Natural killer cell treated with Interleukin-12 subunit alpha and Interleukin-12 subunit beta and Interleukin-15 and Interleukin-18, amount 100 ng/mL, for 72 hours (primary cell): ENCODE measurements at regions not wholly inside any gene's neighbourhood (a gene's known extent, or its start where the extent isn't known, plus 50 kb on each side); places are given as distances from the start of the nearest gene placed in this dataset.

Experiments
- ATAC-seq, 2 donors: fragments of 150-1000 bp; cut with Tn5 transposase in 1 of 2; sonication (Bioruptor Pico), chemical (Tn5 transposase) in 1 of 2; 2 replicates each; pipeline ENCODE4 v1.10.0; 2021
- DNase-seq: peaks from one replicate; pipeline ENCODE4 v3.0.0; 2022; ENCODE audit warnings: low spot score
- H3K27ac Mint-ChIP-seq, 2 donors: 1 replicate in 1 of 2; 2 replicates in 1 of 2; pipeline ENCODE4 v1.8.0; 2022; ENCODE audit warnings: mixed read lengths in 2 of 2, mild to moderate bottlenecking in 1 of 2, moderate library complexity in 1 of 2
- H3K27me3 Mint-ChIP-seq, 2 donors: 1 replicate in 1 of 2; 2 replicates in 1 of 2; pipeline ENCODE4 v1.8.0; 2022; ENCODE audit warnings: mixed read lengths in 2 of 2
- H3K36me3 Mint-ChIP-seq: one replicate; pipeline ENCODE4 v1.8.0; 2022; ENCODE audit warnings: mixed read lengths
- H3K4me1 Mint-ChIP-seq, 2 donors: 1 replicate in 1 of 2; 2 replicates in 1 of 2; pipeline ENCODE4 v1.8.0; 2022; ENCODE audit warnings: low read depth in 2 of 2, mixed read lengths in 2 of 2, mild to moderate bottlenecking in 1 of 2
- H3K4me3 Mint-ChIP-seq: one replicate; pipeline ENCODE4 v1.8.0; 2022; ENCODE audit warnings: mixed read lengths
- H3K9me3 Mint-ChIP-seq: 2 replicates; pipeline ENCODE4 v1.8.0; 2022; ENCODE audit warnings: mixed read lengths

DNA sequence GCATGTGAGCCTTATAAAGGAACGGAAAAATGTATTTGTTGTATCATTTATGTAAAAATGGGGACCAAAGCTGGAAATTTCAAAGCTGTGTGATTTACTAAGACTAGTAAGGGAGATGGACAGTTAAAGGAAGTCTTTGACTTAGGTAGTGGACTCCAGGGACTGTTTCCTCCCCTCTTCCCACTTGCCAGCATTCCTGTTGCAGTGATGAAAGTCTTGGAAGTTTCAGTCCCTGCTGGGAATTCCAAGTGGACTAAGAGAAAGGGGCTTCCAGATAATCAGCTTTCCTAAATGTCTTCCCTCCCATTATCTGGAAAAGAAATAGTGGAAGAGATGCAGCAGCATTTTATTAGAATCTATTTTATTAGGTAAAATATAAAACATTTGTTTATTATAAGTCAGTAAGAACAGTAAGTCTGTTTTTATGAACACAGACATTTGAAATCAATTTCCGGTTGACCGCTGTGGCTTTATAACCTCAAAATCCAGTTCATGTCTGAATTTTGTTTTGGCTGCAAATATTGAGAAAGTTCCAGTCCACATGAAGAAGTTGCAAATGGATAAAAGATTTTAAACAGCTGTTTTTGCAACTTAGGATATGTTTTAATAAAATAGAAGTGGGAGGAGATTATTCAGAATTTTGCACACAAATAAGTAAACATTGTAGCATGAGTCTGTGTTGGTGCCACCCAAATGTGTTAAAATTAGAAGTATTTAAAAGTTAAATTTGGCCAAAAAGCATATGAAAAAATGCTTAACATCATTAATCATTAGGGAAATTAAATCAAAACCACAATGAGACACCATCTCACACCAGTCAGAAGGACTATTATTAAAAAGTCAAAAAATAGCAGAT is 141.8 kb downstream of the IL20RB start:
- Mint-ChIP-seq H3K4me1 (no peaks in the 10 kb centered on the region), H3K9me3 (no peaks in the 10 kb centered on the region), H3K4me3 (no peak overlapping the region), H3K27me3 (peaks cover 17 to 18% of the 10 kb centered on the region in 2 donors), H3K27ac (no peak overlapping the region), H3K36me3 (no peaks in the 10 kb centered on the region)
- ATAC-seq (no peak), DNase-seq (no peak)

DNA sequence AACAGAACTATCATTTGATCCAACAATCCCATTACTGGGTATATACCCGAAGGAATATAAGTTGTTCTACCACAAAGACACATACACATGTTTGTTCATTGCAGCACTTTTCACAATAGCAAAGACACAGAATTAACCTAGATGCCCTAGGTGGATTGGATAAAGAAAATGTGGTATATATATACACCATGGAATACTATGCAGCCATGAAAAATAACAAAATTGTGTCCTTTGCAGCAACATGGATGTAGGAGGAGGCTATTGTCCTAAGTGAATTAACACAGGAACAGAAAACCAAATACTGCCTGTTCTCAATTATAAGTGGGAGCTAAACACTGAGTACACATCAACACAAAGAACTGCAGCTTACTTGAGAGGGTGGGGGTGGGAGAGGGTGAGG is 142.5 kb downstream of the IL20RB start:
- Mint-ChIP-seq H3K27ac (no peak overlapping the region), H3K4me3 (no peak overlapping the region), H3K36me3 (no peaks in the 10 kb centered on the region), H3K4me1 (no peaks in the 10 kb centered on the region), H3K9me3 (no peaks in the 10 kb centered on the region), H3K27me3 (peaks cover 17 to 18% of the 10 kb centered on the region in 2 donors)
- no peak for ATAC-seq
- no peak for DNase-seq

DNA sequence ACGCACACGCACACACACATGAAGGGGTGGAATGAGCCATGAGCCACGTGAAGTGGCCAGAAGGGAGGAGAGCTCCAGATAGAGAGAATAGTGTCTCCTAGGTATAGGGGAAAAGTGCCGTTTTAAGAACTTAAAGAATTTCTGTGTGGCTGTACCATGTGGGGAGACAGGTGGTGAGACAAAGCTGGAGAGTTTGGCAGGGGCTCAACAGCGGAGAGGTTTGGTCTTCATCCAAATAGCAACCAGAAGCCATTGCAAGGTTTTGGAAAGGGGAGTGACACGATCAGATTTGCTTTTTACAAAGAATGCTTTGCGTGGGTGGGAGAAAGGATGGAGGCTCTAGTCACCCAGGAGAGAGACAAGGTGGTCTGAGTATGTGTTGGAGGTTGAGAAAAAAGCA is 146.0 kb downstream of the IL20RB start:
- no peak for DNase-seq
- no peak overlapping the region for H3K4me3 Mint-ChIP-seq
- no peaks in the 10 kb centered on the region for H3K9me3 Mint-ChIP-seq
- H3K4me1 Mint-ChIP-seq = no peaks in the 10 kb centered on the region
- peak in 1 of 2 donors; percentile 40 for ATAC-seq
- H3K36me3 Mint-ChIP-seq = no peaks in the 10 kb centered on the region
- H3K27me3 Mint-ChIP-seq = peaks cover 21 to 30% of the 10 kb centered on the region in 2 donors
- no peak overlapping the region for H3K27ac Mint-ChIP-seq

DNA sequence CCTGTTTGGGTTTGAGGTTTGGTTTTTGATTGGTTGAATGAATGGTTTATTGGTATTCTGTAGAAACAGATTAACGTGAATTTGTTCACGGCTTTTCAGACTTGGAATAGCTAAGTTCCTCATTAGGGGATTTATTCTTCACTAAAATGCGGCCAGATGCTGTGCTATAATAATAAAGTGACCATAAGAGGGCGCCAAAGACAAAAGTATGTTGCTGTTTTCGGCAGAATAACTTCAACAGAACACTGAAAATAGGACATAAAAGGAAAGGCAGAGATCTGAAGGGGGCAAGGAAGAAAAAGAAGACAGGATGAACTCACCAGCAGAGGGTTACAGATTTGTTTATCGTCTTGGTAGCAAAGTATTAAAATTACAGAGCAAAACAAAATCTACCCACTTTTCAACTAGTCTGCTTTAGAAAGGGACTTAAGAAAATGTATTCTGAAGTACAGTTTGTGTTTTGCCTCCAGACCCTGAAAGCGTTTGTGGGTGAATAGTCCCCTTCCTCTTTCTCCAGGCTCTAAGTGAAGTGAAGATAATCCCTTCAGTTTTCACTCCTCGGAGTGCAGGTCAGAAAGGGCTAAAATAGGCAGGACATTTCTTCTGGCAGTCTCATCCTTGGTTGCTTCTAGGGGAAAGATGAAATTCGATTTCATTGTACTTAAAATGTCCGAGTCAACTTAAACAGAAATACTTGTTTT is 147.6 kb downstream of the IL20RB start:
- no peaks in the 10 kb centered on the region for H3K4me1 Mint-ChIP-seq
- ATAC-seq (no peak), DNase-seq (no peak)
- no peak overlapping the region for H3K4me3 Mint-ChIP-seq
- no peaks in the 10 kb centered on the region for H3K36me3 Mint-ChIP-seq
- H3K9me3 Mint-ChIP-seq = no peaks in the 10 kb centered on the region
- H3K27me3 Mint-ChIP-seq = peaks cover 21 to 30% of the 10 kb centered on the region in 2 donors
- H3K27ac Mint-ChIP-seq = no peak overlapping the region

DNA sequence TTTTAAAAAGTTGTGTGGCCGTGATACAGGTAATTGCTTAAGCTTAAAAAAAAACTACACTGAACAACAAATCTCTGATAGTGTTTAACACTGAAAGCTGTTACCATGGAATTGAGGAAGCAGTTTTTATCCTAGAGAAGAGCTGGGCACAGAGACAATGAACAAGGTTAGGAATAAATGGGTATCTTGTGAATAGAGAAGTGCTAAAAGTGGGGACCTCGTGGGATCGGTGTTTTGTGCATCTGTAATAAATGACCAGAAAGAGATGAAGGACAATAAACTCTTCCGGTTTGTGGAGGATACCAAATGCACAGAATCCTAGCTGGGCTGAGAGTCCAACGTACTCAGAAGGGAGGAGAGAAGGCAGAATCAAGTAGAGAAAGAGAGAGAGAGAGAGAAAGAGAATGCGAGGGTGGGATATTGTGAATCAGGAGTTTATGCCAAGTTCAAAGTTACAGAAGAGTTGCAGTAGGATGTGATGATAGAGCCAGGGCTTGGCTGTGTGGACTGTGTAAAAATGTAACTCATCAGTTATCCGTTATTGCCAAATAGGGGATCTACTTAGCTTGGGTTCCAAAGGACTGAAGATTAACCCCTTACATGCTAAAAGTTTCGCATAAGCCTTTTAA is 148.9 kb downstream of the IL20RB start:
- Mint-ChIP-seq H3K4me3 (no peak overlapping the region), H3K36me3 (no peaks in the 10 kb centered on the region), H3K4me1 (no peaks in the 10 kb centered on the region), H3K27me3 (peaks cover 18 to 30% of the 10 kb centered on the region in 2 donors), H3K27ac (no peak overlapping the region), H3K9me3 (no peaks in the 10 kb centered on the region)
- DNase-seq = no peak
- no peak for ATAC-seq

DNA sequence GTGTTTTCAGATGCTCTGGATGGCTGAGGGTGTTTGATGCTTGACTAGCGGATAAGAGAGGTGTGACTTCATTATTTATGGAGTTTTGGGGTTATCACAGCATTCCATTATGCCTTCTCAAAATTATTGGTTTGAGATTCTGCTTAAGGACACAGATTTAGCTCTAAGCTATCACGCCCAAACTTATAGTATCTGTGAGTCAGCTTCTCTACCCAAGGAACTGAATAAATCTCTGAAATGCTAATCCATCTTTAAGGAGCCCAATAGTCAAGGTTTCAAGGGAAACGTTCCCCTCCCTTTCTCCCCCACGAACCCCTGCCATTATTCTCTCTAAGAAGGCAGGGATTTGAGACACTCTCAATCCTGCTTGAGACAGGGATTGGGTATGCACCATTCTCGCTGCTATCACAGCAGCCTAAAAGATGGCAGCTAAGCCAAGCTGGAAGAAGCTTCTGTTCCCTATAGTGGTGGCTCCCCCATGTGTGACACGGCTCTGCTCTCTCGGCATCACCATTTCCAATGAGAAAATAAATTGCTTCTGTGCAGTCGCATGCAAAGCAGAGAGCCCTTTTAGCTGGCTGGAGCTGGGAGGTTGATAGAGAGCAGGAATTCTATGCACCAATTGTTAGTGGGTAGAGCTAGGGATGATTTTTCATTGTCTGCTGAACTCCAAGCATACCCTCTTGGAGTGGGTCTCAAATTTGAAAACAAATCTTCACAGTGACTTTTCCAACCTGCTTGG is 151.1 kb downstream of the IL20RB start:
- Mint-ChIP-seq H3K27me3 (peaks cover 14 to 23% of the 10 kb centered on the region in 2 donors), H3K9me3 (no peaks in the 10 kb centered on the region), H3K4me3 (no peak overlapping the region), H3K4me1 (no peaks in the 10 kb centered on the region), H3K36me3 (no peaks in the 10 kb centered on the region), H3K27ac (no peak overlapping the region)
- no peak for DNase-seq
- ATAC-seq = no peak

DNA sequence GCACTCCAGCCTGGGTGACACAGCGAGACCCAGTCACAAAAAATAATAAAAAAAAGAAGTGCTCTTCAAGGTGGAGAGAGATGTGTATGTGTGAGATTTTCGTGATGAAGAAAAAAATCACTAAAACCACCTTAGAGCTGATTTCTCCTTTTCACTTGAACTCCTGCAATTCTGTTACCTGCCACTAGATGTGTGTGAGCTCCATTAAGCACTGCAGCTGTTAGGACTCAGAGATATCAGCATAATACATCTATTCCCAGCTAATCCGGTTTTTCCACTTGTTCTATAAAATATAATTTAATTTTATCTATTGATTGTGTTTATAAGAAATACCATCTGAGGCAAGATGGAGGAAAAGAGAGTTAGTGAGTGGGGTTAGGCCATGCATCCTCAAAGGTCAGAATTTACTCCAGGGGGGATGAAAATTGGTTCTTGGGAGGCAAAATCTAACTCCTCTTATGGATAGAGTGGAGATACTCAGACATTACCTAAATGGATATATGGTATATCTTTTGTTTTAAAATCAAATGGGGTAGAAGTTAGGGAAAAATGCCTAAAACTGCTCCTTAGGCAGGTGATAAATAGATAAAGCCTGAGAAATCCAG is 152.7 kb downstream of the IL20RB start:
- Mint-ChIP-seq H3K27me3 (peaks cover 14 to 23% of the 10 kb centered on the region in 2 donors), H3K27ac (no peak overlapping the region), H3K4me3 (no peak overlapping the region), H3K4me1 (no peaks in the 10 kb centered on the region), H3K9me3 (no peaks in the 10 kb centered on the region), H3K36me3 (no peaks in the 10 kb centered on the region)
- DNase-seq (no peak), ATAC-seq (no peak)

DNA sequence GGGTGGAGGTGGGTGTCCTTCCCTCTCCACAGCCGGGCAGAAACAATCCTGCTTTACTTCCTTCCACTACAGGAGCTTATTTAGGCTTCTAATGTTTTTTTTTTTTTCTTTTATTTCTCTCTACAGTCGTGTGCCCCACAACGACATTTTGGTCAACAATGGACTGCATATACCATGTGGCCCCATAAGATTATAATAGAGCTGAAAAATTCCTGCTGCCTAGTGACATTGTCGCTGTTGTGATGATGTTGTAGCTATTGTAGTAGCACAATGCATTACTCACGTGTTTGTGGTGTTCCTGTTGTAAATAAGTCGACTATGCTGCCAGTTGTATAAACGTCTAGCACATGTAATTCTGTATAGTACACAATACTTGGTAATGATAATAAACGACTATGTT is 153.7 kb downstream of the IL20RB start:
- Mint-ChIP-seq H3K4me3 (no peak overlapping the region), H3K27ac (no peak overlapping the region), H3K4me1 (no peaks in the 10 kb centered on the region), H3K27me3 (peaks cover 20 to 21% of the 10 kb centered on the region in 2 donors), H3K36me3 (no peaks in the 10 kb centered on the region), H3K9me3 (no peaks in the 10 kb centered on the region)
- ATAC-seq (no peak), DNase-seq (no peak)

DNA sequence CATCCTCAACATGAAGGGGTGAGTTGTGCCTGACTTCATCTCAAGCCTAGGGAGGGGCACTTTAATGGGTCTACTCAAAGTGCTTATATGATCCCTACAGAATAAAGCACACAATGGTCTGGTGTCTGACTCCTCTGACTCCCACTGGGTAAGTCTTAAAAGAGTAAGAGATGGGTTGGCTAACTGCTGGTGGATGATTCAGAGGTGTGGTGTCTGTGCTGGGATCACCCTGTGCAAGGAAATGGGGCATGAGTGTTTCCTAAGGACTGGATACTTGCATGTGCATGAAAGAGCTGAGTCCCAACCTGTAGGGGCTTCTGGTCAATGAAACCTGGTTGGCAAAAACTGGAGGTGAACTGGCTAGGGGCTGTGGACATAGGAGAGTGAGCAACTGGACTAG is 158.8 kb downstream of the IL20RB start:
- peaks cover 20 to 21% of the 10 kb centered on the region in 2 donors for H3K27me3 Mint-ChIP-seq
- H3K9me3 Mint-ChIP-seq = no peaks in the 10 kb centered on the region
- no peak overlapping the region for H3K4me3 Mint-ChIP-seq
- no peaks in the 10 kb centered on the region for H3K36me3 Mint-ChIP-seq
- no peak overlapping the region for H3K27ac Mint-ChIP-seq
- H3K4me1 Mint-ChIP-seq = no peaks in the 10 kb centered on the region
- ATAC-seq (peak in 1 of 2 donors; percentile 50), DNase-seq (no peak)

DNA sequence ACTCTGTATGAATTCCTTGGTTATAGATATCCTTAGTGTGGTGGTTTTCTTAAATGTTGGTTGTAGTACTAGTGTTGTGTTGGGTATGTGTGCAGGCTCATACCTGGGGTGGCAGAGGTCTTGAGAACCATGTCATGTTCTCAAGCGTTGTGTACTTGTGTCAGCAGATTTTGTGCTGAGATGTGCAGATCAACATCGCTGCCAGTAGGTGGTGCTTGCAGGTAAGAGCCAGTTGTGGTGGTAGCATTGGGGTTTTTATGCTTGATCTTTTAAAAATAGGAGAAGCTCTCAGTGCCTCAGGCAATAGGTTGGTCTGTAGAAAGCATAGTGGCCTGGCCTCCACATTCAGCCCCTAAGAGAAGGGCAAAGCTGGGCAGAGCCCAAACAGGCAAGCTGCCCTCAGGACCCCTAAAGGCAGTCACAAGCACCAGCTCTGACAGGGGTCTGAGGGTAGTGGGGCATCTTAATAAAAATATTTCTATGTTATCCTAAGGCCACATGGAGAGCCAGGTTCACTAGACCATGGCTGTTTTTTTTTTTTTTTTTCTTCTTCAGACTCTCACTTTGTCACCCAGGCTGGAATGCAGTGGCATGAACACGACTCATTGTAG is 164.0 kb downstream of the IL20RB start:
- DNase-seq = no peak
- Mint-ChIP-seq H3K4me3 (no peak overlapping the region), H3K36me3 (no peaks in the 10 kb centered on the region)

DNA sequence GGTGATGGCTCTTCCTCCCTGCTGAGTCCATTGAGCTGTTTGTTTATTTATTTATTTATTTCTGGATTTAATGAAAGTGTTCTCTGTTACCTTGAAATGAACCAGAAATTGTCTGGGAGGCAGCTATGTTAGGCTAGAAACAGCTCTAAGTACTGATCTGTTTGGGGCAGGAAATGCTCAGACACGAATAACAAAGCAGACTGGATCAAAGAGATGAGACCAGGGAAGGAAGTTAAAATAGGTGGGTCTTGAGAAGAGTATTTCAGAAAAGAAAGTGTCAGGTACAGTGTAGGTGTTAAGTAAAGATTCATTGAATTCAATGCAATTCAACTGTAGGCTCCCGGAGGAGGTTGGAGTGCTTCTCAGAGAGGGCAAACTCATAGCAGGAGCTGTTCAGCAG is 173.3 kb downstream of the IL20RB start:
- DNase-seq (no peak), ATAC-seq (no peak)
- no peak overlapping the region for H3K4me3 Mint-ChIP-seq
- H3K27me3 Mint-ChIP-seq = peaks cover 17 to 44% of the 10 kb centered on the region in 2 donors
- no peaks in the 10 kb centered on the region for H3K9me3 Mint-ChIP-seq
- no peak overlapping the region for H3K27ac Mint-ChIP-seq
- H3K36me3 Mint-ChIP-seq = no peaks in the 10 kb centered on the region
- H3K4me1 Mint-ChIP-seq = no peaks in the 10 kb centered on the region

More for the DNA sequence above, 164.0 kb downstream of the IL20RB start:
- H3K4me1 Mint-ChIP-seq = no peaks in the 10 kb centered on the region
- ATAC-seq = peak in 1 of 2 donors; percentile 38
- no peak overlapping the region for H3K27ac Mint-ChIP-seq
- no peaks in the 10 kb centered on the region for H3K9me3 Mint-ChIP-seq
- H3K27me3 Mint-ChIP-seq = peaks cover 19 to 24% of the 10 kb centered on the region in 2 donors

DNA sequence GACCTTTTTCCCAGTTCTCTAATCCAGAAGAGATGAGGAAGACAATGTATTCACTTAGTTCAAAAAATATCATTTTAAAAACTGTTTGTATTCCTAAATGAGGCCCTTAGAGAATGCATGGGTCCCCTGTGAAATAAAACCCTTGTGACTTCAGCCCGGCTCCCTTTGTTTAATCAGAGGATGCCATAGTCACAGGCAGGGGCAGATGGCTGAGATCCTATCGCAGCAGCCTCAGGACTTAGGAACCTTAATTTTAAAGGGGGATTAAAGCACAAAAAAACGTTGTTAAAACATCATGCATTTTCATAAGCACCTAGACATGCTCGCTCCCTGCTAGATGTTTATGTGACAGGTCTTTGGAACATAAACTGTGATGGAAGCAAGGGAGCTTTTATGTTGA is 176.6 kb downstream of the IL20RB start:
- no peak overlapping the region for H3K4me3 Mint-ChIP-seq
- ATAC-seq = no peak
- H3K27ac Mint-ChIP-seq = no peak overlapping the region
- no peaks in the 10 kb centered on the region for H3K9me3 Mint-ChIP-seq
- no peaks in the 10 kb centered on the region for H3K36me3 Mint-ChIP-seq
- no peak for DNase-seq
- peaks cover 20 to 47% of the 10 kb centered on the region in 2 donors for H3K27me3 Mint-ChIP-seq
- H3K4me1 Mint-ChIP-seq = no peaks in the 10 kb centered on the region

DNA sequence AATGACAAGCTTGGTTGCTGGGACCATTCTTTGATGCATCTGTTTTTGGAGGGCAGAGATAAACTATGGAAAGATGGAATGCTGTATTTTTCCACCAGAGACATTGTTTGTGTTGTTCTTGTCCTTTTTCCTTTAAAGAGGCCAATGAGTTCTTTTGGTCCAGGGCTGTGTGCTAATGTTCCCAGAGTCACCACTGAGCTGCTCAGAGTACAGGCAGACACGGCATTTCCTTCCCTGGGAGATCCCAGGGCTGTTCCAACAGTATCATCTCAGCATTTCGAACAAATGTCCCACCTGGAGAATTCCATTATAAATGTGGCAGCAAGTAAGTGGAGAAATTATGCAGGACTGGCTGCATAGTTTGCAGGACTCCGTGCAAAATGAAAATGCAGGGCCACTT is 190.6 kb downstream of the IL20RB start:
- Mint-ChIP-seq H3K27ac (no peak overlapping the region), H3K9me3 (no peaks in the 10 kb centered on the region), H3K4me1 (no peaks in the 10 kb centered on the region), H3K36me3 (no peaks in the 10 kb centered on the region), H3K4me3 (no peak overlapping the region), H3K27me3 (peaks cover 20% of the 10 kb centered on the region in 2 donors)
- no peak for ATAC-seq
- DNase-seq = no peak
